Erythroblast (primary cell): ENCODE measurements at regions not wholly inside any gene's neighbourhood (a gene's known extent, or its start where the extent isn't known, plus 50 kb on each side); places are given as distances from the start of the nearest gene placed in this dataset.

Source experiments
- GATA1 ChIP-seq: IDR thresholded peaks from 2 replicates; pipeline ENCODE4 v1.6.1; 2011; ENCODE audit warnings: low read depth, mild to moderate bottlenecking, control low read depth, low read length, moderate library complexity
- POLR2A ChIP-seq: IDR thresholded peaks from 2 replicates; pipeline ENCODE4 v1.6.1; 2011; ENCODE audit warnings: mild to moderate bottlenecking, low read length

- TF ChIP-seq POLR2A (no peak), GATA1 (no peak)
Observed at GRCh38 chr9:120324461-120324860, 255.5 kb downstream of the CDK5RAP2 start.
